ENCODE measurements at regions not wholly inside any gene's neighbourhood (a gene's known extent, or its start where the extent isn't known, plus 50 kb on each side); places are given as distances from the start of the nearest gene placed in this dataset.

DNA sequence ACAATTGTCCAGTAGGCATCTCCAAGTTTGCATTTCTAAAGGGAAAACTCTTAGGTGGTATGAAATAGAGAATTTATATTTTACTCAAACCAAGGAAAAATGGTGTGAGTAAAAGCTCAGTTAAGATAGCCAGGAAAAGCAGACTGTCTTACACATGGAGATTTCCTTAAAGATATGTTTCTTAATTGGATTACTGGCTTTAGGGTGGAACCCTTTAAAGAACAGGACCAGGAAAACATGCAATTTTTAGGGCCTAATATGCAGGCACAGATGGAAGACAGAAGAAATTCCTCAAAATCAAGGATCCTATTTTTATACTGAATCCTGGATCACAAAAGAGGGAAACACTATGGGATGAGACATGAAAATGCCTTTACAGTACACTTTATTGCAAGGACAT, 100.3 kb upstream of the PCDH17 start:
- TF ChIP-seq, protein P1, sequence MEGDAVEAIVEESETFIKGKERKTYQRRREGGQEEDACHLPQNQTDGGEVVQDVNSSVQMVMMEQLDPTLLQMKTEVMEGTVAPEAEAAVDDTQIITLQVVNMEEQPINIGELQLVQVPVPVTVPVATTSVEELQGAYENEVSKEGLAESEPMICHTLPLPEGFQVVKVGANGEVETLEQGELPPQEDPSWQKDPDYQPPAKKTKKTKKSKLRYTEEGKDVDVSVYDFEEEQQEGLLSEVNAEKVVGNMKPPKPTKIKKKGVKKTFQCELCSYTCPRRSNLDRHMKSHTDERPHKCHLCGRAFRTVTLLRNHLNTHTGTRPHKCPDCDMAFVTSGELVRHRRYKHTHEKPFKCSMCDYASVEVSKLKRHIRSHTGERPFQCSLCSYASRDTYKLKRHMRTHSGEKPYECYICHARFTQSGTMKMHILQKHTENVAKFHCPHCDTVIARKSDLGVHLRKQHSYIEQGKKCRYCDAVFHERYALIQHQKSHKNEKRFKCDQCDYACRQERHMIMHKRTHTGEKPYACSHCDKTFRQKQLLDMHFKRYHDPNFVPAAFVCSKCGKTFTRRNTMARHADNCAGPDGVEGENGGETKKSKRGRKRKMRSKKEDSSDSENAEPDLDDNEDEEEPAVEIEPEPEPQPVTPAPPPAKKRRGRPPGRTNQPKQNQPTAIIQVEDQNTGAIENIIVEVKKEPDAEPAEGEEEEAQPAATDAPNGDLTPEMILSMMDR (conservative IDR thresholded peaks at IDR 0.05), result no peak
- Mint-ChIP-seq H3K27me3 (ENCODE audit: low read depth) (no peaks in the 10 kb centered on the region), H3K9me3 (peaks cover 6% of the 10 kb centered on the region), H3K27ac (ENCODE audit: unreplicated experiment) (no peak overlapping the region), H3K36me3 (ENCODE audit: low read depth) (no peaks in the 10 kb centered on the region), H3K4me1 (no peaks in the 10 kb centered on the region), H3K4me3 (no peak overlapping the region)
- no peak for DNase-seq (ENCODE audit: low read depth, low spot score)

DNA sequence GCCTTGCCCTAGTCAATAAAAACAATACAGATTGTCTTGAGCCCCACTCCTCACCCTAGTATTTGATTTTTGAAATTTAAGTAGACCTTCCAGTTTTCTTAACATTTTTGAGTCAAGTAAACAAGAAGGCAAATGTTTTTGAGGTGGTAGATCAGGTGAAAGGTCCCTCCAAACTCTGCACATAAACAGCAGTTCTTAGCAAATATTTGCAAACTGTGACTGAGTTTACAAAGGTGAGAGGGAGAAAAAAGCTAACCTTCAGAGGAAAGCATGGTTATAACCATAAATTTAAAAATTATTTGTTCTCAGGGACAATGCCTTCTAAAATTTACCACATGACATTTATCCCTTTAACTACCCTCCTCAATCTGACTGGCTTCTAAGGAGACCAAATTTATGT, 84.6 kb upstream of the PCDH17 start:
- Mint-ChIP-seq H3K27me3 (ENCODE audit: low read depth) (no peaks in the 10 kb centered on the region), H3K36me3 (ENCODE audit: low read depth) (no peaks in the 10 kb centered on the region), H3K9me3 (no peaks in the 10 kb centered on the region), H3K27ac (ENCODE audit: unreplicated experiment) (no peak overlapping the region), H3K4me3 (no peak overlapping the region), H3K4me1 (peaks cover under 1% of the 10 kb centered on the region)
- no peak for DNase-seq (ENCODE audit: low read depth, low spot score)
- TF ChIP-seq, protein P1 (conservative IDR thresholded peaks at IDR 0.05), result no peak

DNA sequence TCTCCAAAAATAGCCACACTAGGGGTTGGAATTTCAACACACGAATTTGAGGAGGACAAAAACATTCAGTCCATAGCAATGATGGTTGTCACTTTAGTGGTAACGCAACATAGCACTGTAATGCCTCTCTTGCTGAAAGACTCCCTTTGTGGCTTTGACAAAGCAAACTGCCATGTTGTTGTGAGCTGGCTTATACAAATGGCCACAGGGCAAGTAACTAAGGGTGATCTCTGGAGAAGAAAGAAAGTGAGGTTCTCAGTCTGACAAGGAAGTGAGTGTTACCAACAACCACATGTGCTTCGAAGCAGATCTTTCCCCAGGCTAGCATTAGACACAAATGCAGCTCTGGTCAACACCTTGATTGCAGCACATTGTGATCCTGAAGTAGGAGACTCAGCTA, 79.1 kb upstream of the PCDH17 start:
- DNase-seq (ENCODE audit: low read depth, low spot score), result no peak
- Mint-ChIP-seq H3K9me3 (peaks cover 4% of the 10 kb centered on the region), H3K4me1 (peaks cover 9% of the 10 kb centered on the region), H3K4me3 (no peak overlapping the region), H3K36me3 (ENCODE audit: low read depth) (peaks cover 3% of the 10 kb centered on the region), H3K27ac (ENCODE audit: unreplicated experiment) (peak overlapping the region; percentile 58), H3K27me3 (ENCODE audit: low read depth) (no peaks in the 10 kb centered on the region)
- TF ChIP-seq, protein P1 (conservative IDR thresholded peaks at IDR 0.05), result no peak

- H3K4me1 Mint-ChIP-seq, result peaks cover 13% of the 10 kb centered on the region
- peaks cover 4% of the 10 kb centered on the region for H3K9me3 Mint-ChIP-seq
- H3K36me3 Mint-ChIP-seq (ENCODE audit: low read depth), result peaks cover 3% of the 10 kb centered on the region
- H3K27me3 Mint-ChIP-seq (ENCODE audit: low read depth), result no peaks in the 10 kb centered on the region
- H3K4me3 Mint-ChIP-seq, result no peak overlapping the region
- DNase-seq (ENCODE audit: low read depth, low spot score), result no peak
- TF ChIP-seq, protein P1 (conservative IDR thresholded peaks at IDR 0.05), result no peak
- no peak overlapping the region for H3K27ac Mint-ChIP-seq (ENCODE audit: unreplicated experiment)
These were observed 77.6 kb upstream of the PCDH17 start for GRCh38 chr13:57553932-57554331.

- peaks cover 3% of the 10 kb centered on the region for H3K36me3 Mint-ChIP-seq (ENCODE audit: low read depth)
- H3K9me3 Mint-ChIP-seq, result peaks cover 4% of the 10 kb centered on the region
- no peak overlapping the region for H3K27ac Mint-ChIP-seq (ENCODE audit: unreplicated experiment)
- TF ChIP-seq, protein P1 (conservative IDR thresholded peaks at IDR 0.05), result peak; percentile 71
- H3K4me3 Mint-ChIP-seq, result no peak overlapping the region
- peaks cover 5% of the 10 kb centered on the region for H3K4me1 Mint-ChIP-seq
- H3K27me3 Mint-ChIP-seq (ENCODE audit: low read depth), result no peaks in the 10 kb centered on the region
- DNase-seq (ENCODE audit: low read depth, low spot score), result no peak
These were observed 73.5 kb upstream of the PCDH17 start for GRCh38 chr13:57558051-57558467.

DNA sequence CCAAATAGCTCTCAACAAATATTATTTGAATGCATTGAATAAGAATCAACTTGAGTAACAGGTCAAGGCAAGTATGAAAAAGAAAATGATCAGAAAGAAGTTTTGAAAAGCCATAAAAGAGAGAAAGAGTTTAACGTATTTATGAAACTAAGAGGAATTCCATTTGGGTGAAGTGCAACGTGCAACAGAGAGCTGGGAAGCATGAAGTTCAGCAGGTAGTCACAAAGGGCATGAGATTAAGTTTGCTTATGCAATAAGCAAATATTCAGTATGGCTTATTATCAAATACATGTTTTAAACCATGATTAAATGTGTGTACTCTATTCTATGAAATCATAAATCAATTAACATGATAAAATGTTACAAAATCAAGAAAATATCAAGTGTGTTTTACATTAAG, 62.7 kb upstream of the PCDH17 start:
- Mint-ChIP-seq H3K36me3 (ENCODE audit: low read depth) (no peaks in the 10 kb centered on the region), H3K27ac (ENCODE audit: unreplicated experiment) (no peak overlapping the region), H3K27me3 (ENCODE audit: low read depth) (no peaks in the 10 kb centered on the region), H3K4me3 (no peak overlapping the region), H3K4me1 (no peaks in the 10 kb centered on the region), H3K9me3 (peaks cover 4% of the 10 kb centered on the region)
- no peak for DNase-seq (ENCODE audit: low read depth, low spot score)
- TF ChIP-seq, protein P1 (conservative IDR thresholded peaks at IDR 0.05), result no peak
